ENCODE measurements at regions not wholly inside any gene's neighbourhood (a gene's known extent, or its start where the extent isn't known, plus 50 kb on each side); places are given as distances from the start of the nearest gene placed in this dataset.

GRCh38 chr18:70491734-70492348 lies 203.0 kb downstream of the SOCS6 start:
- peak; percentile 66 for DNase-seq (ENCODE audit: low spot score)
- ChIA-PET CTCF (interaction anchor here (0.6 to 1.3 kb wide), 2 partner anchors 20 to 22 kb away, joined by 3 to 6 read pairs; no protein-coding TSS in a partner anchor), POLR2A (ENCODE audit: low non-redundant PET) (no interaction called here)
- no peak overlapping the region for H3K4me3 ChIP-seq (ENCODE audit: low read depth, low read length, poor library complexity, severe bottlenecking)
- no peaks in the 10 kb centered on the region for H3K9me3 ChIP-seq (ENCODE audit: low read depth, low read length, poor library complexity, severe bottlenecking)
- intact Hi-C loops (cut with micrococcal nuclease; ENCODE audit: unreplicated experiment): loop anchor here (5.0 to 10.0 kb wide), 6 partner anchors 60 to 1595 kb away; no protein-coding TSS in a partner anchor
- H3K27me3 ChIP-seq (replicated peaks; ENCODE audit: insufficient read depth, low read depth, low read length, poor library complexity): no peaks in the 10 kb centered on the region
- H3K36me3 ChIP-seq (ENCODE audit: insufficient read depth, low read length, poor library complexity, severe bottlenecking): no peaks in the 10 kb centered on the region
- no peak overlapping the region for H3K27ac ChIP-seq (ENCODE audit: low read depth, low read length, poor library complexity, severe bottlenecking)
- no TSS peak for BruUV-seq (replicated peaks)
- H3K4me1 ChIP-seq (ENCODE audit: insufficient read depth, low read length, poor library complexity, severe bottlenecking): peaks cover 46% of the 10 kb centered on the region
- TF ChIP-seq CTCF (conservative IDR thresholded peaks at IDR 0.05; ENCODE audit: low read depth, low read length) (peak; percentile 92), EZH2 (IDR thresholded peaks at IDR 0.05; ENCODE audit: borderline replicate concordance, low read depth, low read length, poor library complexity, severe bottlenecking) (no peak)

GRCh38 chr18:70489986-70490933 lies 201.4 kb downstream of the SOCS6 start:
- Histone ChIP-seq H3K9me3 (ENCODE audit: low read depth, low read length, poor library complexity, severe bottlenecking) (no peaks in the 10 kb centered on the region), H3K4me1 (ENCODE audit: insufficient read depth, low read length, poor library complexity, severe bottlenecking) (peaks cover 38% of the 10 kb centered on the region), H3K27me3 (replicated peaks; ENCODE audit: insufficient read depth, low read depth, low read length, poor library complexity) (no peaks in the 10 kb centered on the region), H3K36me3 (ENCODE audit: insufficient read depth, low read length, poor library complexity, severe bottlenecking) (no peaks in the 10 kb centered on the region), H3K4me3 (ENCODE audit: low read depth, low read length, poor library complexity, severe bottlenecking) (no peak overlapping the region), H3K27ac (ENCODE audit: low read depth, low read length, poor library complexity, severe bottlenecking) (peak overlapping the region; percentile 61)
- TSS peak; percentile 31 for BruUV-seq (replicated peaks)
- TF ChIP-seq CTCF (conservative IDR thresholded peaks at IDR 0.05; ENCODE audit: low read depth, low read length) (peak; percentile 77), EZH2 (IDR thresholded peaks at IDR 0.05; ENCODE audit: borderline replicate concordance, low read depth, low read length, poor library complexity, severe bottlenecking) (no peak)
- intact Hi-C loops (cut with micrococcal nuclease; ENCODE audit: unreplicated experiment): loop anchor here (1.0 to 10.0 kb wide), 7 partner anchors 62 to 1597 kb away; no protein-coding TSS in a partner anchor
- CTCF ChIA-PET: interaction anchor here (0.6 to 1.3 kb wide), 2 partner anchors 20 to 1339 kb away, joined by 3 to 6 read pairs; no protein-coding TSS in a partner anchor
- peak; percentile 90 for DNase-seq (ENCODE audit: low spot score)
- POLR2A ChIA-PET (ENCODE audit: low non-redundant PET): no interaction called here

GRCh38 chr18:70489571-70489970 lies 200.7 kb downstream of the SOCS6 start:
- ChIA-PET POLR2A (ENCODE audit: low non-redundant PET) (no interaction called here), CTCF (no interaction called here)
- peaks cover 38% of the 10 kb centered on the region for H3K4me1 ChIP-seq (ENCODE audit: insufficient read depth, low read length, poor library complexity, severe bottlenecking)
- DNase-seq (ENCODE audit: low spot score): no peak
- peak overlapping the region; percentile 61 for H3K27ac ChIP-seq (ENCODE audit: low read depth, low read length, poor library complexity, severe bottlenecking)
- no peak for TF ChIP-seq CTCF (conservative IDR thresholded peaks at IDR 0.05; ENCODE audit: low read depth, low read length)
- no peak for TF ChIP-seq EZH2 (IDR thresholded peaks at IDR 0.05; ENCODE audit: borderline replicate concordance, low read depth, low read length, poor library complexity, severe bottlenecking)
- BruUV-seq (replicated peaks): no TSS peak
- no peaks in the 10 kb centered on the region for H3K9me3 ChIP-seq (ENCODE audit: low read depth, low read length, poor library complexity, severe bottlenecking)
- no peaks in the 10 kb centered on the region for H3K36me3 ChIP-seq (ENCODE audit: insufficient read depth, low read length, poor library complexity, severe bottlenecking)
- intact Hi-C loops (cut with micrococcal nuclease; ENCODE audit: unreplicated experiment): no loop called here
- H3K27me3 ChIP-seq (replicated peaks; ENCODE audit: insufficient read depth, low read depth, low read length, poor library complexity): no peaks in the 10 kb centered on the region
- no peak overlapping the region for H3K4me3 ChIP-seq (ENCODE audit: low read depth, low read length, poor library complexity, severe bottlenecking)

All from A673 (cell line).